ENCODE measurements at regions not wholly inside any gene's neighbourhood (a gene's known extent, or its start where the extent isn't known, plus 50 kb on each side); places are given as distances from the start of the nearest gene placed in this dataset.

GRCh38 chr16:65919145-65919985 lies 447.1 kb upstream of the CDH5 start:
- Histone ChIP-seq H3K27me3 (ENCODE audit: insufficient read depth, poor library complexity, severe bottlenecking) (peaks cover 3% of the 10 kb centered on the region), H3K27ac (replicated peaks) (no peak overlapping the region), H3K4me3 (replicated peaks; ENCODE audit: insufficient read depth, low read length) (no peak overlapping the region)
- no peak for TF ChIP-seq POLR2AphosphoS5 (IDR thresholded peaks at IDR 0.05; ENCODE audit: low read depth)
- TF ChIP-seq CTCF (IDR thresholded peaks at IDR 0.05; ENCODE audit: insufficient read depth, low read length), result no peak
- no peak for TF ChIP-seq REST (IDR thresholded peaks at IDR 0.05; ENCODE audit: insufficient replicate concordance, low read depth)
- no peak for TF ChIP-seq SPI1 (IDR thresholded peaks at IDR 0.05; ENCODE audit: borderline replicate concordance, low read depth)
- TF ChIP-seq GABPA (IDR thresholded peaks at IDR 0.05; ENCODE audit: low read depth), result no peak
- no peak for DNase-seq (ENCODE audit: low read depth in 1 of 2, low spot score in 1 of 2)

GRCh38 chr16:65917466-65917865 lies 449.0 kb upstream of the CDH5 start:
- TF ChIP-seq POLR2AphosphoS5 (IDR thresholded peaks at IDR 0.05; ENCODE audit: low read depth) (no peak), GABPA (IDR thresholded peaks at IDR 0.05; ENCODE audit: low read depth) (no peak), CTCF (IDR thresholded peaks at IDR 0.05; ENCODE audit: insufficient read depth, low read length) (no peak), REST (IDR thresholded peaks at IDR 0.05; ENCODE audit: insufficient replicate concordance, low read depth) (no peak), SPI1 (IDR thresholded peaks at IDR 0.05; ENCODE audit: borderline replicate concordance, low read depth) (no peak)
- no peak for DNase-seq (ENCODE audit: low read depth in 1 of 2, low spot score in 1 of 2)
- H3K4me3 ChIP-seq (replicated peaks; ENCODE audit: insufficient read depth, low read length), result no peak overlapping the region
- no peak overlapping the region for H3K27ac ChIP-seq (replicated peaks)
- peaks cover 3% of the 10 kb centered on the region for H3K27me3 ChIP-seq (ENCODE audit: insufficient read depth, poor library complexity, severe bottlenecking)

- DNase-seq (ENCODE audit: low read depth in 1 of 2, low spot score in 1 of 2), result no peak
- peaks cover 3% of the 10 kb centered on the region for H3K27me3 ChIP-seq (ENCODE audit: insufficient read depth, poor library complexity, severe bottlenecking)
- TF ChIP-seq CTCF (IDR thresholded peaks at IDR 0.05; ENCODE audit: insufficient read depth, low read length) (no peak), REST (IDR thresholded peaks at IDR 0.05; ENCODE audit: insufficient replicate concordance, low read depth) (no peak), GABPA (IDR thresholded peaks at IDR 0.05; ENCODE audit: low read depth) (no peak), SPI1 (IDR thresholded peaks at IDR 0.05; ENCODE audit: borderline replicate concordance, low read depth) (no peak)
- H3K27ac ChIP-seq (replicated peaks), result no peak overlapping the region
- no peak overlapping the region for H3K4me3 ChIP-seq (replicated peaks; ENCODE audit: insufficient read depth, low read length)
Measured at GRCh38 chr16:65916995-65917394, 449.5 kb upstream of the CDH5 start.
